ENCODE measurements at regions not wholly inside any gene's neighbourhood (a gene's known extent, or its start where the extent isn't known, plus 50 kb on each side); places are given as distances from the start of the nearest gene placed in this dataset.

DNA sequence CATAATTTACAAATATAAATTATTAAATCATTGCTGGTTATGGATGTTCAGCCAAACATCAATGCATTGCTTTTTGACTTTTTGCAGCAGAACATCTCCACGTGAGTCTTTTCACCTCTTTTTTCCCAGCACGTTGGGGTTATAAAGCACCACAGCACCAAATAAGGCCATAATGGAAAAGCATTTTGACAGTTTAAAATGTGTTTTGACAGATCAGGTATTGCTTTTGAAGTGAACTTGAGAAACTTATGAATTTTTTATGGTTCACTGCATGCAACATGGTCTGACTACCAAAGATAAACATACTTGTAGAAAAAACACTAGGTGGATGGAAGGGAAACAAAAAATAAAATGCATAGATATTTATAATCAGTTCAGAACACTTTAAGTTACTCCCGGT lies 622.4 kb downstream of the HTR1B start:
- no peak for ATAC-seq

DNA sequence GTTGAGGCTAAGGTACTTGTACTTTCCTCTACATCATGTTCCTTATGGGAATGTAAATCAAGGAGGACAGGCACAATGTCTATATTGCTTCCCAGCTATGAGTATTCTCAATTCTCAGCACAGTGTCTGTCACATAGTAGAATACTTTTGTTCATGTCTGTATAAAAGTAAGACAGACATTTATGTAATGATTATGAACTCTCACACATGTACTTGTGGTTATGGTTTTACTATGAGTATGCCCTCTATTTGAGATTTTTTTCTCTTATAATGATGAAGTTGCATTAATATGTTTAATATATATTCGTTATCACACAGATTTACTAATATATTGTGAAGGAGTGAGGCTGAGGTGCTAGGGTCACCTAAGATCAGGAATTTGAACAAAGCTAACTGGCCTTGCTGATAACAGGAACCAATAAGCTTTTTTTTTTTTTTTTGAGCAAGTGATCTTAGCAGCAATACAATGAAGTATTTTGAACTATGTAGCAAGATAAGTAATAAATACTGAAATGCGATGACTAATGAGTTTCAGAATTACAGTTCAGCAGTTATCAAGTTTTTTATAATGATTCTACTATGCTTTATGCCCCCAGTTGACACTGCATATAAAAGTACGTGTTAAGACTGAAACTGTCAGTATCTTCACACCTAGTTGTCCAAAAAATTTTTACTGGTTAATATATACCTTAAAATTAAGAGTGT lies 623.1 kb downstream of the HTR1B start:
- intact Hi-C loops (cut with DNase I; ENCODE audit: low total_unique reads) (no loop called here), in situ Hi-C loops (cut with MboI; ENCODE audit: low sequenced_read_pairs in 4 of 4) (no loop called here)
- DNase-seq (no peak), ATAC-seq (no peak)
- no peak for TF ChIP-seq POLR2A (IDR thresholded peaks at IDR 0.05)
- TF ChIP-seq, protein P1, sequence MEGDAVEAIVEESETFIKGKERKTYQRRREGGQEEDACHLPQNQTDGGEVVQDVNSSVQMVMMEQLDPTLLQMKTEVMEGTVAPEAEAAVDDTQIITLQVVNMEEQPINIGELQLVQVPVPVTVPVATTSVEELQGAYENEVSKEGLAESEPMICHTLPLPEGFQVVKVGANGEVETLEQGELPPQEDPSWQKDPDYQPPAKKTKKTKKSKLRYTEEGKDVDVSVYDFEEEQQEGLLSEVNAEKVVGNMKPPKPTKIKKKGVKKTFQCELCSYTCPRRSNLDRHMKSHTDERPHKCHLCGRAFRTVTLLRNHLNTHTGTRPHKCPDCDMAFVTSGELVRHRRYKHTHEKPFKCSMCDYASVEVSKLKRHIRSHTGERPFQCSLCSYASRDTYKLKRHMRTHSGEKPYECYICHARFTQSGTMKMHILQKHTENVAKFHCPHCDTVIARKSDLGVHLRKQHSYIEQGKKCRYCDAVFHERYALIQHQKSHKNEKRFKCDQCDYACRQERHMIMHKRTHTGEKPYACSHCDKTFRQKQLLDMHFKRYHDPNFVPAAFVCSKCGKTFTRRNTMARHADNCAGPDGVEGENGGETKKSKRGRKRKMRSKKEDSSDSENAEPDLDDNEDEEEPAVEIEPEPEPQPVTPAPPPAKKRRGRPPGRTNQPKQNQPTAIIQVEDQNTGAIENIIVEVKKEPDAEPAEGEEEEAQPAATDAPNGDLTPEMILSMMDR (IDR thresholded peaks at IDR 0.05 in 4 of 5, conservative IDR thresholded peaks at IDR 0.05 in 1 of 5): no peak
- Histone ChIP-seq H3K4me1 (no peaks in the 10 kb centered on the region), H3K27ac (no peak overlapping the region), H3K36me3 (no peaks in the 10 kb centered on the region), H3K4me3 (no peak overlapping the region), H3K9me3 (no peaks in the 10 kb centered on the region), H3K27me3 (no peaks in the 10 kb centered on the region)

More for the DNA sequence above, 622.4 kb downstream of the HTR1B start:
- no peaks in the 10 kb centered on the region for H3K36me3 ChIP-seq
- no peaks in the 10 kb centered on the region for H3K27me3 ChIP-seq
- TF ChIP-seq, protein P1 (IDR thresholded peaks at IDR 0.05 in 4 of 5, conservative IDR thresholded peaks at IDR 0.05 in 1 of 5): no peak
- TF ChIP-seq POLR2A (IDR thresholded peaks at IDR 0.05): no peak
- no peak for DNase-seq
- H3K9me3 ChIP-seq: no peaks in the 10 kb centered on the region
- H3K4me1 ChIP-seq: no peaks in the 10 kb centered on the region
- no peak overlapping the region for H3K27ac ChIP-seq
- no peak overlapping the region for H3K4me3 ChIP-seq
- intact Hi-C loops (cut with DNase I; ENCODE audit: low total_unique reads) (no loop called here), in situ Hi-C loops (cut with MboI; ENCODE audit: low sequenced_read_pairs in 4 of 4) (no loop called here)

DNA sequence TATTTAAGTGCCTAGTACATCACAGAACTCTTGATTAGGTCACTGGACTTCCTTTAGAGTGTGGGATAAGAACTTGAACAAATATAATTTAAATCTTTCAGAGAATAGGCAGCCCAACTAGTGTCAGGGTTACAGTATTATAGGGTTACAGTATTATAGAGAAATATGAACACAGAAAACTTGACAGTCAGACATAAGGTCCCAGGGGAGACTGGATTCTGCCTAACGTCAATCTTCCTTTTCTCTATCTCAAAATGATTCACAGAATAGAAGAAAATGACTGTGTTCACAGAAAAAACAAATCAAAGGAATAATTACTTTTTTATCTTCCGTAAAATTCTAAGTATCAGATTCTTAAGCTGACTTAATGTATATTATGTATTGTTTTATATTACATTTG lies 623.8 kb downstream of the HTR1B start:
- no peaks in the 10 kb centered on the region for H3K36me3 ChIP-seq
- ATAC-seq (no peak), DNase-seq (no peak)
- intact Hi-C loops (cut with DNase I; ENCODE audit: low total_unique reads): no loop called here
- no peaks in the 10 kb centered on the region for H3K4me1 ChIP-seq
- in situ Hi-C loops (cut with MboI; ENCODE audit: low sequenced_read_pairs in 4 of 4): no loop called here
- H3K4me3 ChIP-seq: no peak overlapping the region
- H3K27me3 ChIP-seq: no peaks in the 10 kb centered on the region
- TF ChIP-seq, protein P1 (IDR thresholded peaks at IDR 0.05 in 4 of 5, conservative IDR thresholded peaks at IDR 0.05 in 1 of 5): no peak
- TF ChIP-seq POLR2A (IDR thresholded peaks at IDR 0.05): no peak
- H3K9me3 ChIP-seq: no peaks in the 10 kb centered on the region
- H3K27ac ChIP-seq: no peak overlapping the region

DNA sequence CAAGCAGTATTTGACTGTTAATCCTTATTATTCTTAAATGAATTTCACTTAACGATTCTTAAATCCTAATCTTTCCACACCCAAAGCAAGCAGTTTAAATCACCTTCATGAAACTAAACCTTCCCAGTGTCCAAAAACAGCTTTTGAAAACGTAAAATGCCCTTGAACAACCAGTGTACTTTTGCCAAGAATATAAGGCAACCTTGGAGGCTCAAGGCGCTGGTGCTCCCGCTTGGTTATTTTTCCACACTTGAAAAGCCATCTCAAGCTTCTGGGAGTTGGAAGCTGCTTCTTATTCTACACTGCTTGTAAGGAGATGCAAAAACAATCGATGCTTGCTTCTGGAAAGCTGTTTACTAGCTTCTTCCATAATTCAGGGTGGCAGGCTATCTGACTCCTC lies 625.7 kb downstream of the HTR1B start:
- no peak overlapping the region for H3K4me3 ChIP-seq
- TF ChIP-seq, protein P1 (IDR thresholded peaks at IDR 0.05 in 4 of 5, conservative IDR thresholded peaks at IDR 0.05 in 1 of 5): no peak
- TF ChIP-seq POLR2A (IDR thresholded peaks at IDR 0.05): no peak
- H3K36me3 ChIP-seq: no peaks in the 10 kb centered on the region
- DNase-seq: no peak
- no peaks in the 10 kb centered on the region for H3K4me1 ChIP-seq
- H3K27me3 ChIP-seq: no peaks in the 10 kb centered on the region
- intact Hi-C loops (cut with DNase I; ENCODE audit: low total_unique reads) (no loop called here), in situ Hi-C loops (cut with MboI; ENCODE audit: low sequenced_read_pairs in 4 of 4) (no loop called here)
- no peak overlapping the region for H3K27ac ChIP-seq
- H3K9me3 ChIP-seq: no peaks in the 10 kb centered on the region
- no peak for ATAC-seq

DNA sequence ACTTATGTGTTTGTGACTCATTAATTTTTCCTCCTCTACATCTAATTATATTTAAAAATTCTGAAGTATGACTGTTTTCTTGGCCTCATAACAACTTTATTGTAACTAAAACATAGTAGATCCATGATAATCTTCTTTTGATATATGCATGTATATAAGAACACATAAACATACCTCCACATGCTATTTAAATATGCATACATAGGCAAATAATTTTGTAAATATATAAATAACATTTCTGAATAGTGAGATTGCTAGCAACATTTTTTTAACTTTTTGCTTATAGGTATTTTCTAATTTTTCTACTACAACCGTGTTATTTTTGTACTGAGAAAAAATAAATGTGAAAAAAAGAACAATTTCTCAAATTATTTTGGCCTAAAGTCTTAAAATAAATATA lies 627.6 kb downstream of the HTR1B start:
- no peaks in the 10 kb centered on the region for H3K36me3 ChIP-seq
- no peaks in the 10 kb centered on the region for H3K27me3 ChIP-seq
- in situ Hi-C loops (cut with MboI; ENCODE audit: low sequenced_read_pairs in 4 of 4): no loop called here
- H3K4me1 ChIP-seq: no peaks in the 10 kb centered on the region
- intact Hi-C loops (cut with DNase I; ENCODE audit: low total_unique reads): no loop called here
- ATAC-seq: no peak
- no peak for DNase-seq
- no peaks in the 10 kb centered on the region for H3K9me3 ChIP-seq
- no peak overlapping the region for H3K4me3 ChIP-seq
- no peak for TF ChIP-seq POLR2A (IDR thresholded peaks at IDR 0.05)
- TF ChIP-seq, protein P1 (IDR thresholded peaks at IDR 0.05 in 4 of 5, conservative IDR thresholded peaks at IDR 0.05 in 1 of 5): no peak
- H3K27ac ChIP-seq: no peak overlapping the region

Data from gastrocnemius medialis (tissue), 4 donors.